ENCODE measurements at regions not wholly inside any gene's neighbourhood (a gene's known extent, or its start where the extent isn't known, plus 50 kb on each side); places are given as distances from the start of the nearest gene placed in this dataset.

GRCh38 chr11:121842192-121842585 is 273.8 kb downstream of the BLID start:
- POLR2A ChIA-PET: no interaction called here
- no peak for TF ChIP-seq ZNF416 (CRISPR knock-in tag; IDR thresholded peaks at IDR 0.05)
- no peak for TF ChIP-seq ZNF219 (CRISPR knock-in tag; IDR thresholded peaks at IDR 0.05; ENCODE audit: borderline replicate concordance)
- TF ChIP-seq ZSCAN18 (CRISPR knock-in tag; IDR thresholded peaks at IDR 0.05): no peak
- no peak for TF ChIP-seq ZMAT4 (CRISPR knock-in tag; IDR thresholded peaks at IDR 0.05)
- no peak for TF ChIP-seq KAT7 (CRISPR knock-in tag; IDR thresholded peaks at IDR 0.05; ENCODE audit: borderline replicate concordance)
- TF ChIP-seq, protein P1, sequence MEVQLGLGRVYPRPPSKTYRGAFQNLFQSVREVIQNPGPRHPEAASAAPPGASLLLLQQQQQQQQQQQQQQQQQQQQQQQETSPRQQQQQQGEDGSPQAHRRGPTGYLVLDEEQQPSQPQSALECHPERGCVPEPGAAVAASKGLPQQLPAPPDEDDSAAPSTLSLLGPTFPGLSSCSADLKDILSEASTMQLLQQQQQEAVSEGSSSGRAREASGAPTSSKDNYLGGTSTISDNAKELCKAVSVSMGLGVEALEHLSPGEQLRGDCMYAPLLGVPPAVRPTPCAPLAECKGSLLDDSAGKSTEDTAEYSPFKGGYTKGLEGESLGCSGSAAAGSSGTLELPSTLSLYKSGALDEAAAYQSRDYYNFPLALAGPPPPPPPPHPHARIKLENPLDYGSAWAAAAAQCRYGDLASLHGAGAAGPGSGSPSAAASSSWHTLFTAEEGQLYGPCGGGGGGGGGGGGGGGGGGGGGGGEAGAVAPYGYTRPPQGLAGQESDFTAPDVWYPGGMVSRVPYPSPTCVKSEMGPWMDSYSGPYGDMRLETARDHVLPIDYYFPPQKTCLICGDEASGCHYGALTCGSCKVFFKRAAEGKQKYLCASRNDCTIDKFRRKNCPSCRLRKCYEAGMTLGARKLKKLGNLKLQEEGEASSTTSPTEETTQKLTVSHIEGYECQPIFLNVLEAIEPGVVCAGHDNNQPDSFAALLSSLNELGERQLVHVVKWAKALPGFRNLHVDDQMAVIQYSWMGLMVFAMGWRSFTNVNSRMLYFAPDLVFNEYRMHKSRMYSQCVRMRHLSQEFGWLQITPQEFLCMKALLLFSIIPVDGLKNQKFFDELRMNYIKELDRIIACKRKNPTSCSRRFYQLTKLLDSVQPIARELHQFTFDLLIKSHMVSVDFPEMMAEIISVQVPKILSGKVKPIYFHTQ (CRISPR knock-in tag; IDR thresholded peaks at IDR 0.05): no peak
- TF ChIP-seq GRHL2 (CRISPR knock-in tag; IDR thresholded peaks at IDR 0.05; ENCODE audit: insufficient replicate concordance, severe bottlenecking): no peak
- TF ChIP-seq, protein P2, sequence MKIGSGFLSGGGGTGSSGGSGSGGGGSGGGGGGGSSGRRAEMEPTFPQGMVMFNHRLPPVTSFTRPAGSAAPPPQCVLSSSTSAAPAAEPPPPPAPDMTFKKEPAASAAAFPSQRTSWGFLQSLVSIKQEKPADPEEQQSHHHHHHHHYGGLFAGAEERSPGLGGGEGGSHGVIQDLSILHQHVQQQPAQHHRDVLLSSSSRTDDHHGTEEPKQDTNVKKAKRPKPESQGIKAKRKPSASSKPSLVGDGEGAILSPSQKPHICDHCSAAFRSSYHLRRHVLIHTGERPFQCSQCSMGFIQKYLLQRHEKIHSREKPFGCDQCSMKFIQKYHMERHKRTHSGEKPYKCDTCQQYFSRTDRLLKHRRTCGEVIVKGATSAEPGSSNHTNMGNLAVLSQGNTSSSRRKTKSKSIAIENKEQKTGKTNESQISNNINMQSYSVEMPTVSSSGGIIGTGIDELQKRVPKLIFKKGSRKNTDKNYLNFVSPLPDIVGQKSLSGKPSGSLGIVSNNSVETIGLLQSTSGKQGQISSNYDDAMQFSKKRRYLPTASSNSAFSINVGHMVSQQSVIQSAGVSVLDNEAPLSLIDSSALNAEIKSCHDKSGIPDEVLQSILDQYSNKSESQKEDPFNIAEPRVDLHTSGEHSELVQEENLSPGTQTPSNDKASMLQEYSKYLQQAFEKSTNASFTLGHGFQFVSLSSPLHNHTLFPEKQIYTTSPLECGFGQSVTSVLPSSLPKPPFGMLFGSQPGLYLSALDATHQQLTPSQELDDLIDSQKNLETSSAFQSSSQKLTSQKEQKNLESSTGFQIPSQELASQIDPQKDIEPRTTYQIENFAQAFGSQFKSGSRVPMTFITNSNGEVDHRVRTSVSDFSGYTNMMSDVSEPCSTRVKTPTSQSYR (CRISPR knock-in tag; IDR thresholded peaks at IDR 0.05): no peak
- TF ChIP-seq, protein P3, sequence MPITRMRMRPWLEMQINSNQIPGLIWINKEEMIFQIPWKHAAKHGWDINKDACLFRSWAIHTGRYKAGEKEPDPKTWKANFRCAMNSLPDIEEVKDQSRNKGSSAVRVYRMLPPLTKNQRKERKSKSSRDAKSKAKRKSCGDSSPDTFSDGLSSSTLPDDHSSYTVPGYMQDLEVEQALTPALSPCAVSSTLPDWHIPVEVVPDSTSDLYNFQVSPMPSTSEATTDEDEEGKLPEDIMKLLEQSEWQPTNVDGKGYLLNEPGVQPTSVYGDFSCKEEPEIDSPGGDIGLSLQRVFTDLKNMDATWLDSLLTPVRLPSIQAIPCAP (CRISPR knock-in tag; IDR thresholded peaks at IDR 0.05): no peak
- TF ChIP-seq TP53 (CRISPR knock-in tag; IDR thresholded peaks at IDR 0.05): no peak
- TF ChIP-seq, protein P4, sequence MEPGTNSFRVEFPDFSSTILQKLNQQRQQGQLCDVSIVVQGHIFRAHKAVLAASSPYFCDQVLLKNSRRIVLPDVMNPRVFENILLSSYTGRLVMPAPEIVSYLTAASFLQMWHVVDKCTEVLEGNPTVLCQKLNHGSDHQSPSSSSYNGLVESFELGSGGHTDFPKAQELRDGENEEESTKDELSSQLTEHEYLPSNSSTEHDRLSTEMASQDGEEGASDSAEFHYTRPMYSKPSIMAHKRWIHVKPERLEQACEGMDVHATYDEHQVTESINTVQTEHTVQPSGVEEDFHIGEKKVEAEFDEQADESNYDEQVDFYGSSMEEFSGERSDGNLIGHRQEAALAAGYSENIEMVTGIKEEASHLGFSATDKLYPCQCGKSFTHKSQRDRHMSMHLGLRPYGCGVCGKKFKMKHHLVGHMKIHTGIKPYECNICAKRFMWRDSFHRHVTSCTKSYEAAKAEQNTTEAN (CRISPR knock-in tag; IDR thresholded peaks at IDR 0.05): no peak
- no peak for TF ChIP-seq ZNF232 (CRISPR knock-in tag; IDR thresholded peaks at IDR 0.05)
- TF ChIP-seq, protein P5, sequence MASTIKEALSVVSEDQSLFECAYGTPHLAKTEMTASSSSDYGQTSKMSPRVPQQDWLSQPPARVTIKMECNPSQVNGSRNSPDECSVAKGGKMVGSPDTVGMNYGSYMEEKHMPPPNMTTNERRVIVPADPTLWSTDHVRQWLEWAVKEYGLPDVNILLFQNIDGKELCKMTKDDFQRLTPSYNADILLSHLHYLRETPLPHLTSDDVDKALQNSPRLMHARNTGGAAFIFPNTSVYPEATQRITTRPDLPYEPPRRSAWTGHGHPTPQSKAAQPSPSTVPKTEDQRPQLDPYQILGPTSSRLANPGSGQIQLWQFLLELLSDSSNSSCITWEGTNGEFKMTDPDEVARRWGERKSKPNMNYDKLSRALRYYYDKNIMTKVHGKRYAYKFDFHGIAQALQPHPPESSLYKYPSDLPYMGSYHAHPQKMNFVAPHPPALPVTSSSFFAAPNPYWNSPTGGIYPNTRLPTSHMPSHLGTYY (CRISPR knock-in tag; IDR thresholded peaks at IDR 0.05): no peak
- no peak for TF ChIP-seq FOXK1 (CRISPR knock-in tag; IDR thresholded peaks at IDR 0.05)
- TF ChIP-seq, protein P6, sequence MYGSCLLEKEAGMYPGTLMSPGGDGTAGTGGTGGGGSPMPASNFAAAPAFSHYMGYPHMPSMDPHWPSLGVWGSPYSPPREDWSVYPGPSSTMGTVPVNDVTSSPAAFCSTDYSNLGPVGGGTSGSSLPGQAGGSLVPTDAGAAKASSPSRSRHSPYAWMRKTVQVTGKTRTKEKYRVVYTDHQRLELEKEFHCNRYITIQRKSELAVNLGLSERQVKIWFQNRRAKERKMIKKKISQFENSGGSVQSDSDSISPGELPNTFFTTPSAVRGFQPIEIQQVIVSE (CRISPR knock-in tag; IDR thresholded peaks at IDR 0.05; ENCODE audit: borderline replicate concordance): no peak
- DNase-seq (ENCODE audit: low spot score) (no peak), ATAC-seq (no peak)
- H3K9me3 Mint-ChIP-seq: peaks cover 18% of the 10 kb centered on the region
- CTCF ChIA-PET: no interaction called here
- H3K4me3 Mint-ChIP-seq: no peak overlapping the region
- no peak overlapping the region for H3K27ac Mint-ChIP-seq
- peaks cover 13% of the 10 kb centered on the region for H3K4me1 Mint-ChIP-seq
- no peaks in the 10 kb centered on the region for H3K27me3 Mint-ChIP-seq (ENCODE audit: low read depth)
- H3K36me3 Mint-ChIP-seq: no peaks in the 10 kb centered on the region
